Keratinocyte (primary cell): ENCODE measurements at regions not wholly inside any gene's neighbourhood (a gene's known extent, or its start where the extent isn't known, plus 50 kb on each side); places are given as distances from the start of the nearest gene placed in this dataset.

Source experiments
- DNase-seq: peaks from one replicate; pipeline ENCODE4 v3.0.0-alpha.2; 2011; ENCODE audit warnings: low read depth, missing footprints, low spot score
- FAIRE-seq: peaks from 2 replicates; lab custom pipeline; 2011; peaks lifted over from hg19 to GRCh38; lab: Jason Lieb, UNC
- H2AFZ ChIP-seq: 2 replicates; pipeline ENCODE4 v1.6.0; 2012; ENCODE audit warnings: low read length, control low read depth, inconsistent platforms; ENCODE audit not compliant: control insufficient read depth
- H3K27ac ChIP-seq: 2 replicates; pipeline ENCODE4 v1.5.1; 2011; ENCODE audit warnings: low read length; ENCODE audit not compliant: control insufficient read depth, insufficient read depth
- H3K27me3 ChIP-seq: 3 replicates; pipeline ENCODE4 v1.6.0; 2011; ENCODE audit warnings: low read length; ENCODE audit not compliant: control insufficient read depth, insufficient read depth; ENCODE audit errors: extremely low read depth
- H3K36me3 ChIP-seq, 2 experiments: 2 replicates in 1 of 2; 3 replicates in 1 of 2; pipeline ENCODE4 v1.5.1; 2011; ENCODE audit warnings: low read length in 2 of 2, mild to moderate bottlenecking in 1 of 2; ENCODE audit not compliant: control insufficient read depth in 2 of 2, insufficient read depth in 2 of 2; ENCODE audit errors: extremely low read depth in 1 of 2
- H3K4me1 ChIP-seq: 3 replicates; pipeline ENCODE4 v1.5.1; 2011; ENCODE audit warnings: low read length; ENCODE audit not compliant: control insufficient read depth, insufficient read depth; ENCODE audit errors: extremely low read depth
- H3K4me2 ChIP-seq: 3 replicates; pipeline ENCODE4 v1.6.0; 2011; ENCODE audit warnings: low read depth, low read length; ENCODE audit not compliant: control insufficient read depth, insufficient read depth; ENCODE audit errors: extremely low read depth
- H3K4me3 ChIP-seq, 3 experiments: fragments of 200-600 bp in 1 of 3; sonication (generic) in 1 of 3; 2 replicates in 2 of 3; 3 replicates in 1 of 3; pipeline ENCODE4 v1.5.1; 2011 to 2016; ENCODE audit warnings: low read length in 3 of 3, mild to moderate bottlenecking in 3 of 3, control low read depth in 2 of 3, inconsistent platforms in 1 of 3, low read depth in 1 of 3, mixed read lengths in 1 of 3, mixed run types in 1 of 3, moderate library complexity in 1 of 3; ENCODE audit not compliant: control insufficient read depth in 2 of 3, insufficient read depth in 2 of 3; ENCODE audit errors: extremely low read depth in 1 of 3
- H3K79me2 ChIP-seq: 2 replicates; pipeline ENCODE4 v1.6.0; 2012; ENCODE audit warnings: low read length; ENCODE audit not compliant: control insufficient read depth, insufficient read depth
- H3K9ac ChIP-seq: 3 replicates; pipeline ENCODE4 v1.6.0; 2011; ENCODE audit warnings: low read length; ENCODE audit not compliant: control insufficient read depth, insufficient read depth; ENCODE audit errors: extremely low read depth
- H3K9me1 ChIP-seq: 3 replicates; pipeline ENCODE4 v1.6.0; 2011; ENCODE audit warnings: low read length; ENCODE audit not compliant: control insufficient read depth, insufficient read depth; ENCODE audit errors: extremely low read depth
- H3K9me3 ChIP-seq: 2 replicates; pipeline ENCODE4 v1.5.1; 2012; ENCODE audit warnings: low read depth, low read length; ENCODE audit not compliant: control insufficient read depth
- H4K20me1 ChIP-seq: 3 replicates; pipeline ENCODE4 v1.6.0; 2011; ENCODE audit warnings: low read length; ENCODE audit not compliant: control insufficient read depth, insufficient read depth; ENCODE audit errors: extremely low read depth
- EZH2 ChIP-seq: IDR thresholded peaks from one replicate; pipeline ENCODE4 v1.6.1; 2012; ENCODE audit warnings: inconsistent platforms, mild to moderate bottlenecking, low read length, moderate library complexity
- dilution Hi-C: fragments of 300-500 bp; cut with MboI; formaldehyde crosslinking; loops from one replicate; pipeline ENCODE4 v1.7.0; 2020; ENCODE audit warnings: low sequenced_read_pairs; ENCODE audit not compliant: extremely low pct_ligation_motif_present
- TF ChIP-seq, protein P1 (sequence below), 3 experiments: IDR thresholded peaks in 1 of 3; conservative IDR thresholded peaks in 1 of 3; optimal IDR thresholded peaks in 1 of 3; 2 replicates in 2 of 3; 3 replicates in 1 of 3; pipeline versions ENCODE3 to v1.5.1; 2011; ENCODE audit warnings: low read length in 3 of 3, mild to moderate bottlenecking in 3 of 3, moderate library complexity in 2 of 3, control low read depth in 1 of 3, inconsistent platforms in 1 of 3; ENCODE audit not compliant: insufficient read depth in 2 of 3; ENCODE audit errors: extremely low read depth in 1 of 3

DNA sequence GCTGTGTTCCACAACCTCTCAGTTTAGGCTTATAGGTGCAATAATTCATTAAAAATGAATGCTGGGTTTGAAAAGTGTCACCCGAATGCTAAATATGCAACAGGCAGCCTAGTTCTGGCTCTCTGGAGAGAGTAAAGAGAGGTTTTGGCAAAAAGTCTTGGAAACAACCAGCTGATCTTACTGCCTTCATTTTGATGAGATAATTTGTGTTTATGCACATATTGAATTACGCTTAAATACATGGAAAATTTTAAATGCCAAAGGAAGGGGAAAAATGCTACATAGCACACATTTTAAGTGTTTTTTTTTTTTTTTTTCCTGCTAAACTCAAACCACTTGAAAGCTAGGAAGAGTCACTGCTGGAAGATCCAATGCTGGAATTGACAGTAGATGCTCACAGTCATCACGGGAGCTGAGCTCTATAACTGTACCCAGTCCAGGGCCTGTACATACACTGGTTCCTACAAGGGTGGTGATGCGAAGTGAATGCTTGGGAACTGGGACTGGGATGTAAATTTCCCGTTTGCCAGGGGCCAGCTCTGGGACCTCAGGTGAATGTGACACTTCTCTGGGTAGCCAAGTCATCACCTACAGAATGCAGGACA, 151.5 kb downstream of the PFKFB3 start:
- Histone ChIP-seq H3K4me3 (no peak overlapping the region), H2AFZ (no peak overlapping the region), H3K9ac (no peak overlapping the region), H3K9me1 (no peaks in the 10 kb centered on the region), H4K20me1 (no peaks in the 10 kb centered on the region), H3K27me3 (no peaks in the 10 kb centered on the region), H3K36me3 (no peaks in the 10 kb centered on the region), H3K9me3 (no peaks in the 10 kb centered on the region), H3K79me2 (no peaks in the 10 kb centered on the region), H3K27ac (no peak overlapping the region), H3K4me1 (no peaks in the 10 kb centered on the region), H3K4me2 (no peak overlapping the region)
- no peak for TF ChIP-seq EZH2
- TF ChIP-seq, protein P1, sequence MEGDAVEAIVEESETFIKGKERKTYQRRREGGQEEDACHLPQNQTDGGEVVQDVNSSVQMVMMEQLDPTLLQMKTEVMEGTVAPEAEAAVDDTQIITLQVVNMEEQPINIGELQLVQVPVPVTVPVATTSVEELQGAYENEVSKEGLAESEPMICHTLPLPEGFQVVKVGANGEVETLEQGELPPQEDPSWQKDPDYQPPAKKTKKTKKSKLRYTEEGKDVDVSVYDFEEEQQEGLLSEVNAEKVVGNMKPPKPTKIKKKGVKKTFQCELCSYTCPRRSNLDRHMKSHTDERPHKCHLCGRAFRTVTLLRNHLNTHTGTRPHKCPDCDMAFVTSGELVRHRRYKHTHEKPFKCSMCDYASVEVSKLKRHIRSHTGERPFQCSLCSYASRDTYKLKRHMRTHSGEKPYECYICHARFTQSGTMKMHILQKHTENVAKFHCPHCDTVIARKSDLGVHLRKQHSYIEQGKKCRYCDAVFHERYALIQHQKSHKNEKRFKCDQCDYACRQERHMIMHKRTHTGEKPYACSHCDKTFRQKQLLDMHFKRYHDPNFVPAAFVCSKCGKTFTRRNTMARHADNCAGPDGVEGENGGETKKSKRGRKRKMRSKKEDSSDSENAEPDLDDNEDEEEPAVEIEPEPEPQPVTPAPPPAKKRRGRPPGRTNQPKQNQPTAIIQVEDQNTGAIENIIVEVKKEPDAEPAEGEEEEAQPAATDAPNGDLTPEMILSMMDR (optimal IDR thresholded peaks at IDR 0.05 in 1 of 3, IDR thresholded peaks at IDR 0.05 in 1 of 3, conservative IDR thresholded peaks at IDR 0.05 in 1 of 3; ENCODE audit: extremely low read depth in 1 of 3, insufficient read depth in 2 of 3, low read length in 3 of 3) = no peak
- no peak for FAIRE-seq
- DNase-seq = no peak
- dilution Hi-C loops = no loop called here

GRCh38 chr10:6356280-6356793, 153.6 kb downstream of the PFKFB3 start:
- H2AFZ ChIP-seq = no peak overlapping the region
- no peaks in the 10 kb centered on the region for H4K20me1 ChIP-seq
- no peaks in the 10 kb centered on the region for H3K27me3 ChIP-seq
- H3K79me2 ChIP-seq = no peaks in the 10 kb centered on the region
- no peaks in the 10 kb centered on the region for H3K36me3 ChIP-seq
- H3K9me3 ChIP-seq = no peaks in the 10 kb centered on the region
- dilution Hi-C loops = no loop called here
- H3K9me1 ChIP-seq = no peaks in the 10 kb centered on the region
- no peak overlapping the region for H3K9ac ChIP-seq
- no peak for FAIRE-seq
- TF ChIP-seq, protein P1 (optimal IDR thresholded peaks at IDR 0.05 in 1 of 3, IDR thresholded peaks at IDR 0.05 in 1 of 3, conservative IDR thresholded peaks at IDR 0.05 in 1 of 3; ENCODE audit: extremely low read depth in 1 of 3, insufficient read depth in 2 of 3, low read length in 3 of 3) = no peak
- TF ChIP-seq EZH2 = no peak
- no peak for DNase-seq
- no peak overlapping the region for H3K27ac ChIP-seq
- no peak overlapping the region for H3K4me3 ChIP-seq
- no peaks in the 10 kb centered on the region for H3K4me1 ChIP-seq
- no peak overlapping the region for H3K4me2 ChIP-seq
